Liver (tissue), 8 donors: ENCODE measurements at regions not wholly inside any gene's neighbourhood (a gene's known extent, or its start where the extent isn't known, plus 50 kb on each side); places are given as distances from the start of the nearest gene placed in this dataset.

Experiments
- DNase-seq: peaks from one replicate; pipeline ENCODE4 v3.0.0-alpha.2; 2017; ENCODE audit warnings: low spot score
- H3K27ac ChIP-seq, 2 donors: one replicate each; pipeline ENCODE4 v1.7.0; 2013; ENCODE audit warnings: inconsistent platforms in 2 of 2, low read length in 2 of 2, control low read depth in 1 of 2, low read depth in 1 of 2, mild to moderate bottlenecking in 1 of 2
- H3K27me3 ChIP-seq, 4 donors: one replicate each; pipeline versions ENCODE4 v1.6.1 to v1.7.0; 2013; ENCODE audit warnings: low read length in 3 of 4, inconsistent platforms in 1 of 4, mild to moderate bottlenecking in 1 of 4, moderate library complexity in 1 of 4; ENCODE audit not compliant: control insufficient read depth in 4 of 4, insufficient read depth in 4 of 4
- H3K36me3 ChIP-seq, 4 donors: one replicate each; pipeline versions ENCODE4 v1.6.1 to v1.7.0; 2013; ENCODE audit warnings: low read length in 3 of 4, mild to moderate bottlenecking in 3 of 4, low read depth in 1 of 4, moderate library complexity in 1 of 4; ENCODE audit not compliant: control insufficient read depth in 4 of 4, insufficient read depth in 3 of 4
- H3K4me1 ChIP-seq, 4 donors: one replicate each; pipeline versions ENCODE4 v1.6.1 to v1.7.0; 2013; ENCODE audit warnings: low read length in 3 of 4, mild to moderate bottlenecking in 3 of 4, moderate library complexity in 1 of 4; ENCODE audit not compliant: control insufficient read depth in 4 of 4, insufficient read depth in 4 of 4
- H3K4me3 ChIP-seq, 3 donors: one replicate each; pipeline versions ENCODE4 v1.6.1 to v1.7.0; 2013; ENCODE audit warnings: low read length in 3 of 3, control low read depth in 1 of 3, low read depth in 1 of 3, mild to moderate bottlenecking in 1 of 3
- H3K9ac ChIP-seq, 2 donors: one replicate each; pipeline ENCODE4 v1.7.0; 2013; ENCODE audit warnings: low read length in 2 of 2, mild to moderate bottlenecking in 2 of 2, moderate library complexity in 2 of 2, control low read depth in 1 of 2, low read depth in 1 of 2
- H3K9me3 ChIP-seq, 4 donors: one replicate each; pipeline versions ENCODE4 v1.6.1 to v1.7.0; 2013; ENCODE audit warnings: low read length in 3 of 4; ENCODE audit not compliant: control insufficient read depth in 4 of 4
- CTCF ChIP-seq: fragments of 150-350 bp; IDR thresholded peaks from 2 replicates; pipeline ENCODE4 v1.5.1; 2017; ENCODE audit warnings: improper control_type of control experiment, low read depth, low read length; ENCODE audit not compliant: missing input control
- EGR1 ChIP-seq, 2 donors: IDR thresholded peaks; 2 replicates each; pipeline ENCODE4 v1.6.1; 2016 to 2018; ENCODE audit warnings: antibody characterized with exemption in 2 of 2, low read depth in 2 of 2
- FOXA1 ChIP-seq: IDR thresholded peaks from 2 replicates; pipeline ENCODE4 v1.6.1; 2016; ENCODE audit warnings: antibody characterized with exemption
- FOXA2 ChIP-seq: IDR thresholded peaks from 2 replicates; pipeline ENCODE4 v1.6.1; 2016; ENCODE audit warnings: antibody characterized with exemption
- GABPA ChIP-seq, 2 donors: IDR thresholded peaks in 1 of 2; conservative IDR thresholded peaks in 1 of 2; 2 replicates each; pipeline ENCODE4 v1.6.1; 2016; ENCODE audit warnings: antibody characterized with exemption in 2 of 2, mild to moderate bottlenecking in 1 of 2, moderate library complexity in 1 of 2
- HNF4G ChIP-seq: IDR thresholded peaks from 2 replicates; pipeline ENCODE4 v1.6.1; 2016; ENCODE audit warnings: antibody characterized with exemption
- JUND ChIP-seq, 2 donors: IDR thresholded peaks; 2 replicates each; pipeline ENCODE4 v1.6.1; 2016; ENCODE audit warnings: antibody characterized with exemption in 2 of 2
- MAX ChIP-seq: IDR thresholded peaks from 2 replicates; pipeline ENCODE4 v1.6.1; 2016; ENCODE audit warnings: antibody characterized with exemption
- NR2F2 ChIP-seq: IDR thresholded peaks from 2 replicates; pipeline ENCODE4 v1.6.1; 2016; ENCODE audit warnings: antibody characterized with exemption
- RXRA ChIP-seq, 2 donors: IDR thresholded peaks; 2 replicates each; pipeline ENCODE4 v1.6.1; 2017 to 2018; ENCODE audit warnings: antibody characterized with exemption in 2 of 2, mild to moderate bottlenecking in 1 of 2
- SP1 ChIP-seq: IDR thresholded peaks from 2 replicates; pipeline ENCODE4 v1.6.1; 2018; ENCODE audit warnings: antibody characterized with exemption, mild to moderate bottlenecking
- TAF1 ChIP-seq: conservative IDR thresholded peaks from 2 replicates; pipeline ENCODE4 v1.6.1; 2016; ENCODE audit warnings: antibody characterized with exemption, mild to moderate bottlenecking
- YY1 ChIP-seq: IDR thresholded peaks from 2 replicates; pipeline ENCODE4 v1.6.1; 2016; ENCODE audit warnings: antibody characterized with exemption, mild to moderate bottlenecking
- ZBTB33 ChIP-seq: IDR thresholded peaks from 2 replicates; pipeline ENCODE4 v1.6.1; 2016; ENCODE audit warnings: antibody characterized with exemption
- WGBS: extraction: QIAGEN DNeasy Blood & Tissue Kit; methylation state at CpG from one replicate; pipeline ENCODE4 v1.1.7; 2013; 5-methylcytosine and 5-hydroxymethylcytosine counted together
- TF ChIP-seq, protein P1 (sequence below): IDR thresholded peaks from 2 replicates; pipeline ENCODE4 v1.6.1; 2016; ENCODE audit warnings: antibody characterized with exemption, mild to moderate bottlenecking
- TF ChIP-seq, protein P2 (sequence below): IDR thresholded peaks from 2 replicates; pipeline ENCODE4 v1.6.1; 2016; ENCODE audit warnings: antibody characterized with exemption
- donor health status: healthy.
- donor health status: healthy.
- donor health status: healthy.
- donor health status: healthy.
- donor health status: healthy.

- Histone ChIP-seq H3K27ac (no peak overlapping the region), H3K36me3 (no peaks in the 10 kb centered on the region), H3K9me3 (peaks cover 0 to 4% (median 3%) of the 10 kb centered on the region in 4 donors), H3K4me1 (no peaks in the 10 kb centered on the region), H3K27me3 (no peaks in the 10 kb centered on the region), H3K9ac (no peak overlapping the region), H3K4me3 (no peak overlapping the region)
- DNase-seq = no peak
- WGBS = 81% methylated on average over 14 of the region's 14 CpGs
- no peak for TF ChIP-seq EGR1 (IDR thresholded peaks at IDR 0.05; ENCODE audit: low read depth in 2 of 2)
These were observed 205.3 kb upstream of the SYT4 start for GRCh38 chr18:43482600-43482999.

GRCh38 chr18:43484710-43485109 lies 207.4 kb upstream of the SYT4 start:
- no peaks in the 10 kb centered on the region for H3K4me1 ChIP-seq
- no peak overlapping the region for H3K4me3 ChIP-seq
- no peak for DNase-seq
- H3K9ac ChIP-seq = no peak overlapping the region
- WGBS = 62% methylated on average over 1 of the region's 1 CpG
- H3K36me3 ChIP-seq = no peaks in the 10 kb centered on the region
- H3K9me3 ChIP-seq = peaks cover 0 to 4% (median 3%) of the 10 kb centered on the region in 4 donors
- TF ChIP-seq, protein P1, sequence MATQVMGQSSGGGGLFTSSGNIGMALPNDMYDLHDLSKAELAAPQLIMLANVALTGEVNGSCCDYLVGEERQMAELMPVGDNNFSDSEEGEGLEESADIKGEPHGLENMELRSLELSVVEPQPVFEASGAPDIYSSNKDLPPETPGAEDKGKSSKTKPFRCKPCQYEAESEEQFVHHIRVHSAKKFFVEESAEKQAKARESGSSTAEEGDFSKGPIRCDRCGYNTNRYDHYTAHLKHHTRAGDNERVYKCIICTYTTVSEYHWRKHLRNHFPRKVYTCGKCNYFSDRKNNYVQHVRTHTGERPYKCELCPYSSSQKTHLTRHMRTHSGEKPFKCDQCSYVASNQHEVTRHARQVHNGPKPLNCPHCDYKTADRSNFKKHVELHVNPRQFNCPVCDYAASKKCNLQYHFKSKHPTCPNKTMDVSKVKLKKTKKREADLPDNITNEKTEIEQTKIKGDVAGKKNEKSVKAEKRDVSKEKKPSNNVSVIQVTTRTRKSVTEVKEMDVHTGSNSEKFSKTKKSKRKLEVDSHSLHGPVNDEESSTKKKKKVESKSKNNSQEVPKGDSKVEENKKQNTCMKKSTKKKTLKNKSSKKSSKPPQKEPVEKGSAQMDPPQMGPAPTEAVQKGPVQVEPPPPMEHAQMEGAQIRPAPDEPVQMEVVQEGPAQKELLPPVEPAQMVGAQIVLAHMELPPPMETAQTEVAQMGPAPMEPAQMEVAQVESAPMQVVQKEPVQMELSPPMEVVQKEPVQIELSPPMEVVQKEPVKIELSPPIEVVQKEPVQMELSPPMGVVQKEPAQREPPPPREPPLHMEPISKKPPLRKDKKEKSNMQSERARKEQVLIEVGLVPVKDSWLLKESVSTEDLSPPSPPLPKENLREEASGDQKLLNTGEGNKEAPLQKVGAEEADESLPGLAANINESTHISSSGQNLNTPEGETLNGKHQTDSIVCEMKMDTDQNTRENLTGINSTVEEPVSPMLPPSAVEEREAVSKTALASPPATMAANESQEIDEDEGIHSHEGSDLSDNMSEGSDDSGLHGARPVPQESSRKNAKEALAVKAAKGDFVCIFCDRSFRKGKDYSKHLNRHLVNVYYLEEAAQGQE = no peak
- H3K27me3 ChIP-seq = no peaks in the 10 kb centered on the region
- no peak overlapping the region for H3K27ac ChIP-seq

- no peak overlapping the region for H3K9ac ChIP-seq
- no peak for DNase-seq
- no peak overlapping the region for H3K27ac ChIP-seq
- H3K27me3 ChIP-seq = no peaks in the 10 kb centered on the region
- TF ChIP-seq MAX = no peak
- TF ChIP-seq SP1 = no peak
- TF ChIP-seq, protein P2, sequence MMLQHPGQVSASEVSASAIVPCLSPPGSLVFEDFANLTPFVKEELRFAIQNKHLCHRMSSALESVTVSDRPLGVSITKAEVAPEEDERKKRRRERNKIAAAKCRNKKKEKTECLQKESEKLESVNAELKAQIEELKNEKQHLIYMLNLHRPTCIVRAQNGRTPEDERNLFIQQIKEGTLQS = no peak
- TF ChIP-seq FOXA1 = no peak
- no peak for TF ChIP-seq JUND (IDR thresholded peaks at IDR 0.05)
- no peak for TF ChIP-seq ZBTB33
- no peak for TF ChIP-seq TAF1
- TF ChIP-seq YY1 = no peak
- no peak for TF ChIP-seq GABPA (IDR thresholded peaks at IDR 0.05 in 1 of 2, conservative IDR thresholded peaks at IDR 0.05 in 1 of 2)
- no peak for TF ChIP-seq NR2F2
- TF ChIP-seq HNF4G = no peak
- TF ChIP-seq FOXA2 = no peak
- no peak for TF ChIP-seq EGR1 (IDR thresholded peaks at IDR 0.05; ENCODE audit: low read depth in 2 of 2)
- no peak for TF ChIP-seq RXRA (IDR thresholded peaks at IDR 0.05)
- TF ChIP-seq, protein P1 = no peak
- TF ChIP-seq CTCF = no peak
- H3K4me3 ChIP-seq = no peak overlapping the region
- no peaks in the 10 kb centered on the region for H3K36me3 ChIP-seq
- WGBS = 77% methylated on average over 5 of the region's 5 CpGs
- H3K4me1 ChIP-seq = no peaks in the 10 kb centered on the region
- H3K9me3 ChIP-seq = peaks cover 0 to 4% (median 3%) of the 10 kb centered on the region in 4 donors
These were observed 208.3 kb upstream of the SYT4 start for GRCh38 chr18:43485545-43485963.
